GM18873 (cell line): ENCODE measurements at regions not wholly inside any gene's neighbourhood (a gene's known extent, or its start where the extent isn't known, plus 50 kb on each side); places are given as distances from the start of the nearest gene placed in this dataset.

Experiments used
- ATAC-seq: cut with Tn5 transposase; IDR thresholded peaks from one replicate; pipeline ENCODE4 v1.9.1; 2021; ENCODE audit warnings: mild to moderate bottlenecking, moderate library complexity, moderate number of reproducible peaks; ENCODE audit not compliant: unreplicated experiment, low FRiP score

GRCh38 chr4:182189103-182189878, 53.9 kb upstream of the TENM3 start:
- ATAC-seq, result no peak

DNA sequence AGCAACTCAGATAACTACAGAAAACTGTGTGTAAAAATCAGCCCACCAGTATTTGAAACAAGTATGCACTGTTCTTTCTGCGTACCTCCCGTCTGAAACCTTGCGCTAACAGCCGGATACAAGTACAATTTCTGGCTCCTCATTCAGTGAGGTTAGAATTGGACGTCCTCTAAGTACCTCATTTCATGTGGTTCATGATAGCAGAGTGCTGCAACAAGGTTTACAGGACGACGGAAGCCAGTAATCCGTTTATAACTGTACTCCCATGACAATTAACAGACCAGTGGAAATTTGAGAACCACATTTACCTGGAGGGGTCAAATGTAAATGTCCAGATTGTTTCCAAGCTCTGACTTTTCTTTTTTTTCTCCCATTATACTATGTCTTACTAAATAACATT, 52.9 kb upstream of the TENM3 start:
- no peak for ATAC-seq

DNA sequence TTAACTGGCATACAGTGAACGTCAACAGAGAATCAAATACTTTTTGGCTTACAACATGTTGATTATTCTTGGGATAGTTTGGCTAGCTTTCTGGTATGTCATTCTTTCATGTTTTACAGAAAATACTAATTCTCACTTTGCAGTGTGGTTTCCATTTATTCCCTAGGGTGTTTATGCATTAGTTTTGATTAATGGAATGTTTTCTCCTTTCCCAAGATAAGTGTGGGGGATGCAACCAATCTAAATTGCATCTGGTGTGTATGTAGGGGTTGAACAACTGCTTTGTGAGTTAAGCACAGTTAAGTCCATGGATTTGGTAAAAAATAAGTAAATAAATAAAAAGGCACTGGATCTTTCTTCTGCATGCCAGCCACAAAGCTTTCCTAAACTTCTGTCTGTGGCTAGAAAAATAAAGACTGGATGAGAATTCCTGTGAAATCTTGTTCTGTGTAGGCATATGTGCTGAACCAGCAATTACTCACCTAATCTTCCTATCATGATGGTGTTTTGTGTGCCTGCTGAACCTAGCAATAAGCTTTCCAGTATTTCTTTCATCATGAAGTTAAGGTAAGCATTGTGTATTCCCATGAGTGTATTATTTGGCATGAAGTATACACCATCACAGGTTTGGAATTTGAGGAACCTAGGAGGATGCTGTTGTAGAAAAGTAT, 50.6 kb upstream of the TENM3 start:
- ATAC-seq, result no peak

- ATAC-seq, result no peak
These were observed 49.9 kb upstream of the TENM3 start for GRCh38 chr4:182193311-182193710.
